ENCODE measurements at regions not wholly inside any gene's neighbourhood (a gene's known extent, or its start where the extent isn't known, plus 50 kb on each side); places are given as distances from the start of the nearest gene placed in this dataset.

DNA sequence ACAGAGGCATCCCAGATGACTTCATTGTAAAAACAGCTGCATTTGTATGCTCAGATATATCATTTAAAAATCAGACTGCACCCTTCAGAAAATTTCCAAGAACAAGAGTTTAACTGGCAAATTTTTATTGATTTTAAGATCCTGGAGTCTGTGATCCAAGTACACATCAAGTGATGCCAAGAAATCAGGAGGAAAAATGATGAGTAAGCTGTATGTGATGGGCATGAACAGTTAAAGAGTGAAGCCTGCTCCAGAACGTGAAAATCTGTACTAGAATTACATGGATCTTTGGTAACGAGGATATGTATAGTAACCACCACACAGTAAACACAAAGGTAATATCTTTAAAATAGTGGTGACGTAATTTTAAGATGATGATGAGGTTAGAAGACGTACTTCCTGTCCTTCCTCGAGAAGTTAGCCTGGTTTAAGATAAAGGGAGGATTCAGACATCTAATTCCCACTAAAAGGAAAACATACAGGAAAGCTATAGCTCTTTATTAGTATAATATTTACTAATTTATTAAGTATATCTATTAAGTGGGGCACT is 1374.3 kb upstream of the DDX18 start:
- no peak for DNase-seq
- TF ChIP-seq, protein P1, sequence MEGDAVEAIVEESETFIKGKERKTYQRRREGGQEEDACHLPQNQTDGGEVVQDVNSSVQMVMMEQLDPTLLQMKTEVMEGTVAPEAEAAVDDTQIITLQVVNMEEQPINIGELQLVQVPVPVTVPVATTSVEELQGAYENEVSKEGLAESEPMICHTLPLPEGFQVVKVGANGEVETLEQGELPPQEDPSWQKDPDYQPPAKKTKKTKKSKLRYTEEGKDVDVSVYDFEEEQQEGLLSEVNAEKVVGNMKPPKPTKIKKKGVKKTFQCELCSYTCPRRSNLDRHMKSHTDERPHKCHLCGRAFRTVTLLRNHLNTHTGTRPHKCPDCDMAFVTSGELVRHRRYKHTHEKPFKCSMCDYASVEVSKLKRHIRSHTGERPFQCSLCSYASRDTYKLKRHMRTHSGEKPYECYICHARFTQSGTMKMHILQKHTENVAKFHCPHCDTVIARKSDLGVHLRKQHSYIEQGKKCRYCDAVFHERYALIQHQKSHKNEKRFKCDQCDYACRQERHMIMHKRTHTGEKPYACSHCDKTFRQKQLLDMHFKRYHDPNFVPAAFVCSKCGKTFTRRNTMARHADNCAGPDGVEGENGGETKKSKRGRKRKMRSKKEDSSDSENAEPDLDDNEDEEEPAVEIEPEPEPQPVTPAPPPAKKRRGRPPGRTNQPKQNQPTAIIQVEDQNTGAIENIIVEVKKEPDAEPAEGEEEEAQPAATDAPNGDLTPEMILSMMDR (IDR thresholded peaks at IDR 0.05): no peak
- no peak for ATAC-seq
- Histone ChIP-seq H3K4me1 (ENCODE audit: low read depth) (no peaks in the 10 kb centered on the region), H3K4me3 (no peak overlapping the region), H3K36me3 (ENCODE audit: low read depth) (no peaks in the 10 kb centered on the region), H3K9me3 (peaks cover 25% of the 10 kb centered on the region)
- intact Hi-C loops (cut with DNase I, micrococcal nuclease): no loop called here

DNA sequence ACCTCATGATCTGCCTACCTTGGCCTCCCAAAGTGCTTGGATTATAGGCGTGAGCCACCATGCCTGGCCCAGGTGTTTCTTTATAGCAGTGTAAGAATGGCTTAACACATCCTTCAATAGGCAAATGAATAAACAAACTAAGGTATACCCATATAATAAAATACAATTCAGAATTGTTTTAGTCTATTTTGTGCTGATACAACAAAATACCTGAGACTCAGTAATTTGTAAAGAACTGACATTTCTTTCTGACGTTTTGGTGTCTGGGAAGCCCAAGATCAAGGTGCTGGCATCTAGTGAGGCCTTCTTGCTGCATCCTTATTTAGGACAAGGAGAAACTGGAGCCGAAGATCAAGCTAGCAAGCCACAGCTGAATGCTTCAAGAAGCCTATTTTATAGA is 1372.1 kb upstream of the DDX18 start:
- Histone ChIP-seq H3K4me1 (ENCODE audit: low read depth) (no peaks in the 10 kb centered on the region), H3K4me3 (no peak overlapping the region), H3K36me3 (ENCODE audit: low read depth) (no peaks in the 10 kb centered on the region), H3K9me3 (peaks cover 30% of the 10 kb centered on the region)
- TF ChIP-seq, protein P1 (IDR thresholded peaks at IDR 0.05): no peak
- ATAC-seq: no peak
- intact Hi-C loops (cut with DNase I, micrococcal nuclease): no loop called here
- DNase-seq: no peak

DNA sequence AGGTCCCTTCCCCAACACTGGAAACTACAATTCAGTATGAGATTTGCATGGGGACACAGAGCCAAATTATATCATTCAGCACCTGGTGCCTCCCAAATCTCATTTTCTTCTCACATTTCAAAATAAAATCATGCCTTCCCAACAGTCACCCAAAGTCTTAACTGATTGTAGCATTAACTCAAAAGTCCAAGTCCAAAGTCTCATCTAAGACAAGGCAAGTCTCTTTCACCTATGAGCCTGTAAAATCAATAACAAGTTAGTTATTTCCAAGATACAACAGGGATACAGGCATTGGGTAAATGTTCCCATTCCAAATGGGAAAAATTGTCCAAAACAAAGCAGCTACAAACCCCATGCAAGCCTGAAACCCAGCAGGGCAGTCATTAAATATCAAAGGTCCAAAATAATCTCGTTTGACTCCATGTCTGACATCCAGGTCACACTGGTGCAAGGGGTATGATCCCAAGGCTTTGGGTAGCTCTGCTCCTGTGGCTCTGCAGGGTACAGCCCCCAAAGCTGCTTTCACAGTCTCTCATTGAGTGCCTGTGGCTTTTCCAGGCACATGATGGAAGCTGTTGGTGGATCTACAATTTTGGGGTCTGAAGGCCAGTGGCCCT is 1370.1 kb upstream of the DDX18 start:
- Histone ChIP-seq H3K4me3 (no peak overlapping the region), H3K9me3 (peaks cover 32% of the 10 kb centered on the region), H3K4me1 (ENCODE audit: low read depth) (no peaks in the 10 kb centered on the region), H3K36me3 (ENCODE audit: low read depth) (no peaks in the 10 kb centered on the region)
- DNase-seq (no peak), ATAC-seq (no peak)
- intact Hi-C loops (cut with DNase I, micrococcal nuclease): no loop called here
- TF ChIP-seq, protein P1 (IDR thresholded peaks at IDR 0.05): no peak

DNA sequence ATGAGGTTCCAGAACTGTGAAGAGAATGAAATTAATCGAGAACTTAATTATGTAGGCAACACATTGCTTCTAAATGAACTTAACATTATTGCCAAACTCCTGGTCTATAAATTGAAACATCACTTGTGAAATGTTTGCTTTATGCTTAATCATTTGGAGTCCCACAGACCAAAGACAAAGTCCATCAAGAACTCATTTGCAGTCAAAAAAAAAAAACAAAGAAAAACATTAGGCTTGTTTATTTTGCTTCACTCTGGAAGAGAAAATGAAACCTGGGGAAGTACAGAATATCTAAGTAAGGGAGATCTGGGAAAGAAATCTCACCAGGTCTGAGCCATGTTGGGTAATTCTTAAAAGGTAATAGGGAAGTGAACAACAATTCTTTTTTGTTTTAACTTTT is 1363.5 kb upstream of the DDX18 start:
- peaks cover 38% of the 10 kb centered on the region for H3K9me3 ChIP-seq
- DNase-seq (no peak), ATAC-seq (no peak)
- intact Hi-C loops (cut with DNase I, micrococcal nuclease): no loop called here
- H3K4me1 ChIP-seq (ENCODE audit: low read depth): no peaks in the 10 kb centered on the region
- H3K36me3 ChIP-seq (ENCODE audit: low read depth): no peaks in the 10 kb centered on the region
- H3K4me3 ChIP-seq: no peak overlapping the region
- TF ChIP-seq, protein P1 (IDR thresholded peaks at IDR 0.05): no peak

DNA sequence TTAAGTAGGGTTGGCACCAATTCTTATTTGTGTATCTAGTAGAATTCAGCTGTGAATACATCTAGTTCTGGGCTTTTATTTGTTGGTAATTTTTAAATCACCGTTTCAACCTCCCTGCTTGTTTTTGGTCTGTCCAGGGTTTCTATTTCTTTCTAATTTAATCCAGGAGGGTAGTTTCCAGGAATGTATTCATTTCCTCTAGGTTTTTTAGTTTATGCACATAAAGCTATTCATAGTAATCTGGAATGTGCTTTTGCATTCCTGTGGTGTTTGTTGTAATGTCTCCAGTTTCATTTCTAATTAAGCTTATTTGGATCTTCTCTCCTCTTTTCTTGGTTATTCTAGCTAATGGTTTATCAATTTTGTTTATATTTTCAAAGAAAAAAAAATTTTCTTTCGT is 1361.8 kb upstream of the DDX18 start:
- DNase-seq (no peak), ATAC-seq (no peak)
- Histone ChIP-seq H3K9me3 (peaks cover 52% of the 10 kb centered on the region), H3K4me3 (no peak overlapping the region), H3K36me3 (ENCODE audit: low read depth) (no peaks in the 10 kb centered on the region), H3K4me1 (ENCODE audit: low read depth) (no peaks in the 10 kb centered on the region)
- TF ChIP-seq, protein P1 (IDR thresholded peaks at IDR 0.05): no peak
- intact Hi-C loops (cut with DNase I, micrococcal nuclease): no loop called here

Measured in mucosa of descending colon (tissue), 3 donors.